ENCODE measurements at regions not wholly inside any gene's neighbourhood (a gene's known extent, or its start where the extent isn't known, plus 50 kb on each side); places are given as distances from the start of the nearest gene placed in this dataset.

DNA sequence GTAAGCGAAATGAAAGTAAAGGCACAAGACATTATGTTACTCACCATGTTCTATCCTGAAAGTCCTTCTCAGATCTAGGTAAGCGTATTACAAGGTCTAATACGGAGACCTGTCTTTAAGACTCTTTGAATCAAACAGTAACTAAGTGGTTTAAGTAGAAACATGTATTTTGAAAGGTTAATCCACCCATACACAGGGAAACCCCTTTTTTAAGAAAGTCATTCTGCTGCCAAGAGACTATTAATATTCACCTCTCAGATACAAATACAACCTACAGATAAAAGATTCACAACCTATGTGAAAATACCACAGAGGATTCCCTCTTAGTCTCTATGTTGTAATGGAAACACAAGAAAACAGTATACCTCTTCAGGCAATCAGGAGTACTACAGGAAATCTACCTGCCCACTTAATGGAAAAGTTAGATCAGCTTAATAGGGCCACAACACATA is 63.2 kb upstream of the TNIP3 start:
- no peaks in the 10 kb centered on the region for H3K9me3 ChIP-seq (ENCODE audit: control insufficient read depth, low read length)
- H3K36me3 ChIP-seq (ENCODE audit: control insufficient read depth, insufficient read depth, low read length): no peaks in the 10 kb centered on the region
- no peak overlapping the region for H3K27ac ChIP-seq (ENCODE audit: low read depth, low read length, severe bottlenecking)
- no peaks in the 10 kb centered on the region for H3K4me1 ChIP-seq (ENCODE audit: control insufficient read depth, insufficient read depth, low read length, poor library complexity, severe bottlenecking)
- no peak overlapping the region for H3K4me3 ChIP-seq (ENCODE audit: extremely low read depth, insufficient read depth, low read length, poor library complexity, severe bottlenecking)
- 80% methylated on average over 1 of the region's 3 CpGs; no CpG with 5 or more reads in 1 of the 2 experiments for WGBS, 2 experiments (ENCODE audit: insufficient coverage in 2 of 2)

DNA sequence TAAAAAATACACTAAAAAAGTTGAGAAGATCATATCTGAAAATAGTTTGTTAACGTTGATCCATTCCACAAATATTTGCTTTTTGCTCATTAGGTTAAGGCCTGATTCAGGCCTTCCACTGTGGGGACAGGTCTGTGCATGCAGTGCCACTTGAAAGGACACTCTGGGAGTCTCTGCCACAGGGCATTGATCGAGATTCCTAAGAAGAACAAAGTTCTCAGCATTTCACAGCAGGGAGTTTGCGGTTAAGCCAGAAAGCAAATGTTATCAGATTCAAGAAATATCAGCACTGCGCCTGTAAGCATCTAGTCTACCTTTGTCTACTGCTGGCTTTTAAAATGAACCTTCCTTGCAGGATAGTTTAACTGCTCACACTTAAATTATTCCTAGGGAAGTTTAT is 62.2 kb upstream of the TNIP3 start:
- Histone ChIP-seq H3K9me3 (ENCODE audit: control insufficient read depth, low read length) (no peaks in the 10 kb centered on the region), H3K36me3 (ENCODE audit: control insufficient read depth, insufficient read depth, low read length) (no peaks in the 10 kb centered on the region), H3K27ac (ENCODE audit: low read depth, low read length, severe bottlenecking) (no peak overlapping the region), H3K4me1 (ENCODE audit: control insufficient read depth, insufficient read depth, low read length, poor library complexity, severe bottlenecking) (no peaks in the 10 kb centered on the region), H3K4me3 (ENCODE audit: extremely low read depth, insufficient read depth, low read length, poor library complexity, severe bottlenecking) (no peak overlapping the region)
- WGBS, 2 experiments (ENCODE audit: insufficient coverage in 2 of 2): 79% methylated on average over 3 of the region's 4 CpGs; no CpG with 5 or more reads in 1 of the 2 experiments

DNA sequence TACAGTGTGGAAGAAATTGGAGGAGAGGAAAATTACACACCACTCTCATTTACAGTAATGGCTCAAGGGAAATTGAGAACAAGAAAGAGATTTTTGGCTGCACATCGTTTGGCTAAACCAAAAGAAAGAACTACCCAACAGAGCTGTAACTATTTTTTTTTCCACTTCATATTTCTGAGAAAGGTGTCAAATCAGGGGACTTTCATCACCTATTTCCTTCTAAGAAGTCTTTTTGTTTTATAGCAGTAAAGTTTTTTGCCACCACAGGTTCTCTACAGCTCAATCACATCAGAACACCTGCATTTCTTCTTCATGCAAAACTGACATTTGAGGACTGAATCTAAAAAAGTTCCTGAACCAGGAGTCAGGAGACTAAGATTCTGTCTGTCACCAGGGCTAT is 57.5 kb upstream of the TNIP3 start:
- WGBS, 2 experiments (ENCODE audit: insufficient coverage in 2 of 2): no CpG with 5 or more reads among the region's 1 CpG
- no peak overlapping the region for H3K4me3 ChIP-seq (ENCODE audit: extremely low read depth, insufficient read depth, low read length, poor library complexity, severe bottlenecking)
- no peaks in the 10 kb centered on the region for H3K9me3 ChIP-seq (ENCODE audit: control insufficient read depth, low read length)
- H3K36me3 ChIP-seq (ENCODE audit: control insufficient read depth, insufficient read depth, low read length): no peaks in the 10 kb centered on the region
- H3K27ac ChIP-seq (ENCODE audit: low read depth, low read length, severe bottlenecking): no peak overlapping the region
- H3K4me1 ChIP-seq (ENCODE audit: control insufficient read depth, insufficient read depth, low read length, poor library complexity, severe bottlenecking): no peaks in the 10 kb centered on the region

DNA sequence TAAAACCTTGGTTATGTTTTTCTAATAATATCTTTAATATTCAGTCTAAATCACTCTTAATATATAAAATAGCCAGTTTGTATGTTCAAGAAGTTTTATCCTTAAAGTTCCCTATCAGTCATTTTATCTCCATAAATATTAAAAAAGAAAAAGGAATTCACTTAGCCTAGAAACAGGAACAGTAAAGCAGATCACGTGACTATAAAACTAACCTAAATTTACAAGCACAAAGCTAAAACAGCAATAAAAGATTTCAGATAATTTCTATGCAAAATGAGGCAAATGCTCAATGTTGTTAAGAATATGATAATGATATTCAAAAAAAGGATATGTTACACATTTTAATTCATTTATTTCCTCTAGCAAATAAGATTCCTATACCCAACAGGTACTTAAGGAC is 57.1 kb upstream of the TNIP3 start:
- no peaks in the 10 kb centered on the region for H3K36me3 ChIP-seq (ENCODE audit: control insufficient read depth, insufficient read depth, low read length)
- H3K4me3 ChIP-seq (ENCODE audit: extremely low read depth, insufficient read depth, low read length, poor library complexity, severe bottlenecking): no peak overlapping the region
- H3K4me1 ChIP-seq (ENCODE audit: control insufficient read depth, insufficient read depth, low read length, poor library complexity, severe bottlenecking): no peaks in the 10 kb centered on the region
- no peaks in the 10 kb centered on the region for H3K9me3 ChIP-seq (ENCODE audit: control insufficient read depth, low read length)
- H3K27ac ChIP-seq (ENCODE audit: low read depth, low read length, severe bottlenecking): no peak overlapping the region
- no CpG with 5 or more reads among the region's 1 CpG for WGBS, 2 experiments (ENCODE audit: insufficient coverage in 2 of 2)

DNA sequence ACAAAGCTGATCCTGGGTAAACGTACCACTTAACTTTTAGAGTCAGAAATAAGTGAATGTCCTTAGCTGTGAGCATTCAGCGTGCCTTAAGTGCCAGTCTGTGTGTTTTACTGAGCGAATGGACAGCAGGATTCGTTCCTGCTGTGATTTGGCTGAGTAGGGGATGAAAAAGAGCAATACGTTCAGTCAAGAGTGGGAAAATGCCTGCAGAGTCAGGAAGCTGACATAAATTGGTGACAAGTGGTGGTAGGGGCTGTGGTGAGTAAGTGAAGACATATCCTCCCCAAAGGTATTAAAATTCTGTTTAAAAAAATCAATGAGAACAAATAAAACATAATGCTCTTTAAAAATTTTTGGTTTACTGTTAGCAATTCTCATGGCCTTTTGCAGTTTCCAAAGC is 56.6 kb upstream of the TNIP3 start:
- WGBS, 2 experiments (ENCODE audit: insufficient coverage in 2 of 2): 56 to 61% methylated on average over 3 to 5 of the region's 5 CpGs
- no peak overlapping the region for H3K27ac ChIP-seq (ENCODE audit: low read depth, low read length, severe bottlenecking)
- no peaks in the 10 kb centered on the region for H3K36me3 ChIP-seq (ENCODE audit: control insufficient read depth, insufficient read depth, low read length)

DNA sequence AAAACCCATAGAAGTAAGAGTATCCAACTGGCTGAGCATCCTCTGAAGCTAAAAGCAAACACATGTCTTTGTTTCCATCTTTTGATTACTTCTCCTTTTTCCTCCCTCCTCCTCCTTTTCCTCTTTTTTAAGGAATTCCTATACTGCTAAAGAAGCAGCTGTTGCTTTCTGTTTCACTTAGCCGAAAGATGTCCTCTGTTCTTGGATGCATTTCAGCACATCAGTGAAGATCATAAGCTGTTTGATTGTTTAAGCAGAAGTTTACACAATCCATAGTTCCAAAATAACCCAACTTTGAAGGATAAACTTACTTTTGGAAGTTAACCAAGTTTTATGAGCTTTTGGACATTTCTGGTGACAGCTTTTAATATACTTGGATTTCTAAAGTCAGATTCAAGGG is 55.1 kb upstream of the TNIP3 start:
- H3K36me3 ChIP-seq (ENCODE audit: control insufficient read depth, insufficient read depth, low read length): no peaks in the 10 kb centered on the region
- no peaks in the 10 kb centered on the region for H3K4me1 ChIP-seq (ENCODE audit: control insufficient read depth, insufficient read depth, low read length, poor library complexity, severe bottlenecking)
- WGBS, 2 experiments (ENCODE audit: insufficient coverage in 2 of 2): 80% methylated on average over 1 of the region's 1 CpG; no CpG with 5 or more reads in 1 of the 2 experiments
- H3K4me3 ChIP-seq (ENCODE audit: extremely low read depth, insufficient read depth, low read length, poor library complexity, severe bottlenecking): no peak overlapping the region
- no peaks in the 10 kb centered on the region for H3K9me3 ChIP-seq (ENCODE audit: control insufficient read depth, low read length)
- no peak overlapping the region for H3K27ac ChIP-seq (ENCODE audit: low read depth, low read length, severe bottlenecking)

More for the DNA sequence above, 56.6 kb upstream of the TNIP3 start:
- H3K4me3 ChIP-seq (ENCODE audit: extremely low read depth, insufficient read depth, low read length, poor library complexity, severe bottlenecking): no peak overlapping the region
- no peaks in the 10 kb centered on the region for H3K4me1 ChIP-seq (ENCODE audit: control insufficient read depth, insufficient read depth, low read length, poor library complexity, severe bottlenecking)
- H3K9me3 ChIP-seq (ENCODE audit: control insufficient read depth, low read length): no peaks in the 10 kb centered on the region

DNA sequence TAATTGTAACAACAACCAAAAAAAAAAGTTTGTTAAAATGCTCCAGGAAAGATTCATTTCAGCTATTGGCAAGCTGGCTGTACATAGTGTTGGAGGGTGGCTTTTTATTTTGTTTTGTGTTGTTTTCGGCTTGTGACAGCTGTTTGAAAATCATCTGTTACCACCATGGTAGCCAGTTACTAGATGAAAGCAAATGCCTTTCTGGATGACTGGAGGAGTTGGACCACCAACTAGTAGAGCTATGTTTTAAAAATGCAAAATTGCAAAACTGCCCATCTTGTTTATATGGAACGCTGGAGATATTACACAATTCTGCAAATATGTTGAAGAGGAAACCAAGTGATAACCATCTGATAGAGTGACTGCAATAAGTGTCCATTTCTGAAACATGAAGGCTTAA is 53.2 kb upstream of the TNIP3 start:
- H3K9me3 ChIP-seq (ENCODE audit: control insufficient read depth, low read length): no peaks in the 10 kb centered on the region
- no peaks in the 10 kb centered on the region for H3K36me3 ChIP-seq (ENCODE audit: control insufficient read depth, insufficient read depth, low read length)
- no peaks in the 10 kb centered on the region for H3K4me1 ChIP-seq (ENCODE audit: control insufficient read depth, insufficient read depth, low read length, poor library complexity, severe bottlenecking)
- 80 to 100% methylated on average over 1 of the region's 2 CpGs for WGBS, 2 experiments (ENCODE audit: insufficient coverage in 2 of 2)
- H3K27ac ChIP-seq (ENCODE audit: low read depth, low read length, severe bottlenecking): no peak overlapping the region
- H3K4me3 ChIP-seq (ENCODE audit: extremely low read depth, insufficient read depth, low read length, poor library complexity, severe bottlenecking): no peak overlapping the region

DNA sequence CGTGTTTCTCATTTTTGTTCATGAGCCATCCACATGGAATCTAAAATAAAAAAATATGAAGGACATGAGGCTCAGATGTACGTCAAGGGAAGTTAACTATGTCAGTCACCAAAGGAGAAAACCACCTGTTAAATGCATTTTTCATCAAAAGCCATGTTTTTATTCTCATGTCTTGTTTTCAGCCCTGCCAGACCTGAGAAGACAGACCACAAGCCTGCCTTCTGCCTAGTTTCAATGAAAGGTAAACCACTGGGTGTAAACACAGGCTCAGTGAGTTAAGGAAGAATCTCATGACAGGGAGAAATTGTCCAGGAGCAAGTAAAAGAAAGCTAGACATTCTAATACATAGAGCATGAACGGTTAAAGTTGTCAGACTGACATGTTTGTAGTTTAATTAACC is 52.3 kb upstream of the TNIP3 start:
- H3K4me1 ChIP-seq (ENCODE audit: control insufficient read depth, insufficient read depth, low read length, poor library complexity, severe bottlenecking): no peaks in the 10 kb centered on the region
- H3K9me3 ChIP-seq (ENCODE audit: control insufficient read depth, low read length): no peaks in the 10 kb centered on the region
- H3K36me3 ChIP-seq (ENCODE audit: control insufficient read depth, insufficient read depth, low read length): no peaks in the 10 kb centered on the region
- no peak overlapping the region for H3K27ac ChIP-seq (ENCODE audit: low read depth, low read length, severe bottlenecking)
- H3K4me3 ChIP-seq (ENCODE audit: extremely low read depth, insufficient read depth, low read length, poor library complexity, severe bottlenecking): no peak overlapping the region
- 100% methylated on average over 1 of the region's 3 CpGs for WGBS, 2 experiments (ENCODE audit: insufficient coverage in 2 of 2)

DNA sequence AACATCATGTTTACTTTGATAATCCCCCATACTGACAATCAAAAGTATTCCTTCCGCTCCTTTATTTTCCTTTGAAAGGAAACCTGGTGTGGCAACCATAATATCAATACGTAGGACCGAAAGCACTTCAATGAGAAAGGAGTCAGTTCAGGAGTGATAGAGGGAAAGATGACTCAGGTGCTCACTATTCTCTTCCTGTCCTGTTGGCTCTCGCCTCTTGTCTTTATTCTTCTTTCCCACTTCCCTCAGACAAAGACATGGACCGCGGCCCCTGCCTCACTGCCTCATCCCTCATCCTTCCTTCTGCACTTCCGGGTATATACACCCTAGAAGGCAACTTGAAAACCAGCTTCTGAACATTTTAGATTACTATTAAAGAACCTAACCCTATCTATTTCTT is 49.8 kb upstream of the TNIP3 start:
- 88 to 90% methylated on average over 4 of the region's 7 CpGs for WGBS, 2 experiments (ENCODE audit: insufficient coverage in 2 of 2)
- no peak overlapping the region for H3K27ac ChIP-seq (ENCODE audit: low read depth, low read length, severe bottlenecking)
- H3K9me3 ChIP-seq (ENCODE audit: control insufficient read depth, low read length): no peaks in the 10 kb centered on the region
- no peak overlapping the region for H3K4me3 ChIP-seq (ENCODE audit: extremely low read depth, insufficient read depth, low read length, poor library complexity, severe bottlenecking)
- no peaks in the 10 kb centered on the region for H3K36me3 ChIP-seq (ENCODE audit: control insufficient read depth, insufficient read depth, low read length)
- no peaks in the 10 kb centered on the region for H3K4me1 ChIP-seq (ENCODE audit: control insufficient read depth, insufficient read depth, low read length, poor library complexity, severe bottlenecking)

Measured in mesodermal cell (in vitro differentiated cells).